NOMO-1 treated with DMSO at 0.1 percent for 48 hours (cell line): ENCODE measurements at regions not wholly inside any gene's neighbourhood (a gene's known extent, or its start where the extent isn't known, plus 50 kb on each side); places are given as distances from the start of the nearest gene placed in this dataset.
"Not testable (repeated sequence)": the region's sequence is repeated elsewhere in the genome, so short reads cannot be mapped to it uniquely, and the experiment has no call there.

ENCODE experiments used
- DNase-seq: peaks from one replicate; lab custom pipeline; 2025; ENCODE audit not compliant: unreplicated experiment; lab: John Stamatoyannopoulos, UW

DNA sequence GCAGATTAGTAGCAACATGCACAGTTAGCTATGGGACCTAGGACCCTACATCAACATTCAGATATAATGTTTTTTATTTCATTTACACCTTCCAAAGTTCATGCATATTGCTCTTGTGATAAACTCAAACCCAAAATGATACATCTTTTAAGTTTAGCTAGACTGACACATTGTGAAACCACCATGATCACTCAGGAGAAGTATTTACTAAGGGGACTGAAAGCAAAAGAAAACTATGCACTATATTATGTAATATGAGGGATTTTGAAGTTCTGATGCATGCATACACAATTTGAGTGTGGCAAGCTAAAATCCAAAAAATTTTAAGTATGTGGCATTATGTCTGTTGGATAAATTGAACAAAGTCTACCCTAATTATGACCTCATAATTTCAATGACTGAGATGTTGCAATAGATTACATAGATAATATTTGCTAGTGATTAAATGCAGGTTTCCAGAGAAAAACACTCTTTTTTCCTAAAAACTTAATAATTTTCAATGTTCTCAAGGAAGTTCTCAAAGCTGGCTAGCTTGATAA lies 914.8 kb upstream of the GRIA3 start:
- DNase-seq = no peak

DNA sequence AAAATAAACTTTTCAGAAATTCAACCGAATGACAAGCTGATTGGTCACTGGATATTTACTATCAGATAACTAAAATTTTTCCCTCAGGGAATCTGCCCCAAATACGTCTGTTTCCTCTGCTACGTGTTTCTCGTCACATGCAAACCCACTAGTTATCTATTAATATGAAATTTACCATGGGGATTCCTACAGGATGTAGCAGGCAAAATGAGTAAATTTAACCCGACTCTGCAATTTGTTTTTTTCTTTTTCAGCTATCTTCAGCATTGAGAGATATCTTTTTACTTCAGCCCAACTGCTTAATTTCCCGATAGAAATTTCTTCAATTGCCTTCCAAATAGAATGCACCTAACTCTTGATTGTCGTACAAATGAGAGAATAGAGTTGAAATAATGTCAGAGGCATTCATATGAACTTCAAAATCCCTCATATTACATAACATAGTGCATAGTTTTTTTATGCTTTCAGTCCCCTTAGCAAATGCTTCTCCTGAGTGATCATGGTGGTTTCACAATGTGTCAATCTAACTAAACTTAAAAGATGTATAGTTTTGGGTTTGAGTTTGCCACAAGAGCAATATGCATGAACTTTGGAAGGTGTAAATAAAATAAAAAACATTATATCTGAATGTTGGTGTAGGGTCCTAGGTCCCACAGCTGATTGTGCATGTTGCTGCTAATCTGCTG lies 913.1 kb upstream of the GRIA3 start:
- DNase-seq = no peak

DNA sequence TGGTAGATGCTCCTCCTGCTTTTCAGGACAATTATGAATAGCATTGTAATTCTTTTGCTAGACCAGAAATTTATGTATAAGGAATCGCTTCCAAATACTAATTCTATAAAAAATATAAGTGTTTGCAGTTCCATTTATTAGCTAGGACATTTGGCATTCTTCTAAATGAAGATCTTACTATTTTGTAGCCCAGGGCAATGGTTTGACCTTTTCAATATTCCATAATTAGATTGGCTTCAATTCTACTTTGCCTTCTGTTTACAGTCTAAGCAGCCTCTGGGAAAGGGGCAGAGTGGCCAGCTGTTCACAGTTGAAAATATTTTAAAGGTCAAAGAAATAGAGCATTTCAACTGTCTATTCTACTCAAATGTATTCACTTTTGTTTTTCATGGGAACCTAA lies 912.1 kb upstream of the GRIA3 start:
- no peak for DNase-seq

DNA sequence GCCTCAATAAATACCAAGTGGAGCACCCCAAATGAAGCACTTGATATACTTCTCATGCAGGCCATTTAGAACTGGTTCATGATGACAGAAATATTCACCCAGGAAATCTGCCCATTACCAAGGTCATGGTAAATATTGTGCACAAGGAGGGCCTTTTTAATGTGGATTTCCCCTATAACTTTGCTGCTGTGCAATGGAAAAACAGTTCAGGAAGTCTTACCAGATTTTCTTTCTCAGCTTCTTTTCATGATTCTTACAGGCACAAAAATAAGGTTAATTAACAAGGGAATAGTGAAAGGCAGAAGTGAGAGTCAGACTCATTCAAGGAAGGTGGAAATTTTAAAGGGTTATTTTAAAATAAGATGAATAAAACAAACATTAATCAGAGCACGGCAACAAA lies 904.3 kb upstream of the GRIA3 start:
- DNase-seq = no peak

- DNase-seq = not testable (repeated sequence)
Measured at GRCh38 chrX:122299822-122300221, 884.3 kb upstream of the GRIA3 start.

GRCh38 chrX:122301491-122301890 lies 882.6 kb upstream of the GRIA3 start:
- DNase-seq = no peak

DNA sequence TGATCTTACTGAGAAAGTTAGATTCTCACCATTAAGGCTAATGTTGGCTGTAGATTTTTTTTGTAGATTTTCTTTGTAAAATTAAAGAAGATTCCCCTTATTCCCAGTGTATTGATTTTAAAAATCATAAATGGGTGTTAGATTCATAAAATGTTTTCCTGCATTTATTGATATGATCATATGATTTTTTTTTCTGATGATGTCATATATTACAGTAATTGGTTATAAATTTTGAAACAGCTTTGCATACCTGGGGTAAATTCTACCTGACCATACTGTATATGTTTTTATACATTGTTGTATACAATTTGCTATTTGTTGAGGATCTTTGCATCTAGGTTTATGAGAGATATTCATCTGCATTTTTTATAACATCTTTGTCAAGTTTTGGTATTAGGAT lies 880.3 kb upstream of the GRIA3 start:
- DNase-seq = no peak

- no peak for DNase-seq
Measured at GRCh38 chrX:122344816-122345215, 839.3 kb upstream of the GRIA3 start.

GRCh38 chrX:122363112-122363795 lies 820.8 kb upstream of the GRIA3 start:
- DNase-seq = no peak

DNA sequence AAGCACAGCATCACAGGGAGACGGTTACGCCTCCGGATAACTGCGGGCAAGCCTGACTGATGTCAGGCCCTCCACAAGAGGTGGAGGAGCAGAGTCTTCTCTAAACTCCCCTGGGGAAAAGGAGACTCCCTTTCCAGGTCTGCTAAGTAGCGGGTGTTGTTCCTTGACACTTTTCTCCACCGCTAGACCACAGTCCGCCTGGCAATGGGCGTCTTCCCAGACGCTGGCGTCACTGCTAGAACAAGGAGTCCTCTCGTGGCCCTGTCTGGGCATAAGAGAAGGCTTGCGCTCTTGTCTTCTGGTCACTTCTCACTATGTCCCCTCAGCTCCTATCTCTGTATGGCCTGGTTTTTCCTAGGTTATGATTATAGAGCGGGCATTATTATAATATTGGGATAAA lies 808.5 kb upstream of the GRIA3 start:
- not testable (repeated sequence) for DNase-seq

- no peak for DNase-seq
Measured at GRCh38 chrX:122389005-122389404, 795.1 kb upstream of the GRIA3 start.

DNA sequence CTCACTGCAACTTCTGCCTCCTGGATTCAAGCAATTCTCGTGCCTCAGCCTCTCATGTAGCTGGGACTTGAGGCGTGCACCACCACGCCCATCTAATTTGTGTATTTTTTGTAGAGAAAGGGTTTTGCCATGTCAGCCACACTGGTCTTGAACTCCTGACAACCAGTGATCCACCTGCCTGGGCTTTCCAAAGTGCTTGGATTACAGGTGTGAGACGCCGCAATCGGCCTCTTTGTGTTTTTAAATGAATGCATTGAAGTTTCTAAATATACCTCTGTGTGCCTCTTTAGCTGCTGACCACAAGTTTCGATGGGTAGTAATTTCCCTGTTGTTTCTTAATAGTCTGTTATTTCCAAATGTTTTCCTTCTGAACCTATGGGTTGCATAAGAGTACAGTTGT lies 765.3 kb upstream of the GRIA3 start:
- DNase-seq = peak; percentile 77

DNA sequence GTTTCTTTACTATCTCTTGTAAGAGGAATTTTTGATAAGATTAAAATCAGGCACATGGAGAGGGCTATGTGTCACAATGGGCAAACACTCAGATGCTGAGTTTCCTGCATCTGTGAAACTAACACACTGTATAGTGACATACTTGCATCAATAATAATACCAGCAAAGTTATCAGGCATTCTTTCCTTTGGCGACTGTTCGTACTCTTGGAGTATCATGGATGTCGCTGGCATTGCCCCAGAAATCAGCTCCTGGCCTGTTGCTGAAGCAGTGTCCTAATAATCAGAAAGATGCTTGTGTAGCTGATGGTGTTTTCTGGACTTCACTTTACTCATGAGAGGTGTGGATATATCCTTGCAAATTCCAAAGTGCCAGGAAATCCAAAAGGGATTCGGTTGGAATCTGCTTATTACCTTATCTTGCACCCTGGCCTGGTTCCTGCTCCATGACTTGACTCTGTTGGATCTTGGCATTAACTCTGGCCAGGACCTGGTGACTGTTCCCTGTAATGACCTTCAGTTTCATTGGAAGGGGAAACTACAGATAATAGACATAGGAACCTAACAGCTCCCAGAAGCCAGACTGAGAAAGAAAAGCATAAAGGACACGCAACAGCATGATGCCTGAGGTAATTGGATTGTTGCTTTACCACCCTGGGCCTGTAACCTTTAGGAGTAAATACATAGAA lies 762.5 kb upstream of the GRIA3 start:
- DNase-seq = no peak

- DNase-seq = no peak
Measured at GRCh38 chrX:122422547-122422946, 761.5 kb upstream of the GRIA3 start.

- no peak for DNase-seq
Measured at GRCh38 chrX:122434942-122435341, 749.1 kb upstream of the GRIA3 start.

- no peak for DNase-seq
Measured at GRCh38 chrX:122439831-122440230, 744.2 kb upstream of the GRIA3 start.

- DNase-seq = no peak
Measured at GRCh38 chrX:122440832-122441231, 743.2 kb upstream of the GRIA3 start.

DNA sequence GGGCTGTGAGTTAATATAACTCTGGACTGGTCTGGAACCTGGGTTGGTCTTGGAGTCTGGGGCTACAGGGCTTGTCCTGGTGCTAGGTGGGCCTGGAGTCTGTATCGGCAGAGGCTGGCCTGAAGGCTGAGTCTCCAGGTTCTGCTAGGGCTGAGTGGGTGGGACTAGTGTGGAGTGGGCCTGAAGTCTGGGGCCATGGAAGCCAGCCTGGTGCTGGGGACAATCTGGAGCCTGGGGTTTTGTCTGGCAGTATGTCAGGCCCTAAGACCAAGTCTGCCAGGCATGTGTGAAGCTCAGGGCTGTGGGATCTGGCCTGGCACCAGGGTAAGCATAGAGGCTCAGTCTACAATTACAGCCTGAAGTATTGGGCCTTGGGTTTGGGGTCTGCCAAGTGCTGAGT lies 742.6 kb upstream of the GRIA3 start:
- no peak for DNase-seq

DNA sequence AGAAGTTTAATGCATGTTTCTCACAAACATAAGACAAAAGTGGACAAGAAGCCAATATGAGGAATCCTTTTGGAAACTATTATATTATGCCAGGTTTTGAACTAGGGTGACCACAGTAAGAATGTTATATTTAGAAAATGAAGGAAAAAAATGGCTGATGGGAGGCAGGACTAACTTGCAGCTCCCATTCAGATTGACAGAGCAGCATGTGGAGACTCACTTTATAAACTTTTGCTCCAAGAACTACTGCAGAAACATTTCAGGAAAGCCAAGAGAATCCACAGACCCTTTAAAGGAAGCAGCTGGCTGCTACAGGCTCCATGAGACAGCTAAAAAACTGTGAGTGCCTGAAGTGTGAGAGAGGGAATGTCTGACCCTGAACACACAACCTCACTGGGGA lies 738.6 kb upstream of the GRIA3 start:
- no peak for DNase-seq

DNA sequence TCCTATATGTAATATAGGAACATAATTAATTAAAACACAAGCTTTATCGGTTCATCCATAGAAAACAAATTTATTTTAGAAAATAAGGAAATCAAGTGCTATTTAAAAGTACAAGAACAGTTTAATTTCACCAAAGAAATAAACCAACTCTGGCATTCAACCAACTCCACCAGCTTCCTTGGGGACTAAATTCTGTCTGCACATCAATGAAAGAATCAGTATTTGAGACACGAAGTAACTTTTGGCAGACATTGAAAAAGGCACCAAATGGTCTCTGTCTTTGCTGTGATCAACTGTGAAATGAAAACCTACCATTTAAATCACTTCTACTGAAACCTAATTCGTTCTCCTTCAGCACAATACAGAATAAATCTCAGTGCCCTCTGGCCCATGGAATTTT lies 719.7 kb upstream of the GRIA3 start:
- no peak for DNase-seq

GRCh38 chrX:122475306-122475705 lies 708.8 kb upstream of the GRIA3 start:
- no peak for DNase-seq

GRCh38 chrX:122500556-122500955 lies 683.5 kb upstream of the GRIA3 start:
- no peak for DNase-seq
